Adrenal gland (tissue), 9 donors: ENCODE measurements at regions not wholly inside any gene's neighbourhood (a gene's known extent, or its start where the extent isn't known, plus 50 kb on each side); places are given as distances from the start of the nearest gene placed in this dataset.

Source experiments
- DNase-seq, 7 donors: peaks; one replicate each; pipeline ENCODE4 v3.0.0-alpha.2; 2019 to 2020
- H3K27ac ChIP-seq, 5 donors: fragments of 200-600 bp; sonication (generic) in 4 of 5; 1 replicate in 3 of 5; 2 replicates in 2 of 5; pipeline versions ENCODE4 v1.5.1 to v1.8.0; 2016 to 2020; ENCODE audit warnings: mild to moderate bottlenecking in 1 of 5
- H3K27me3 ChIP-seq: fragments of 200-600 bp; 2 replicates; pipeline ENCODE4 v1.8.0; 2021
- H3K36me3 ChIP-seq, 2 donors: fragments of 200-600 bp; replicated peaks in 1 of 2; 1 replicate in 1 of 2; 2 replicates in 1 of 2; pipeline versions ENCODE4 v1.5.1 to v1.8.0; 2018 to 2022
- H3K4me1 ChIP-seq, 2 donors: fragments of 200-600 bp; replicated peaks in 1 of 2; 1 replicate in 1 of 2; 2 replicates in 1 of 2; pipeline versions ENCODE4 v1.5.1 to v1.8.0; 2018 to 2021
- H3K4me3 ChIP-seq, 4 donors: fragments of 200-600 bp; sonication (generic) in 3 of 4; one replicate each; pipeline ENCODE4 v1.5.1; 2016 to 2018
- H3K9me3 ChIP-seq, 3 donors: fragments of 200-600 bp; sonication (generic) in 1 of 3; replicated peaks in 1 of 3; 1 replicate in 2 of 3; 2 replicates in 1 of 3; pipeline versions ENCODE4 v1.5.1 to v1.8.0; 2016 to 2021
- CTCF ChIP-seq, 6 experiments: fragments of 450-650 bp in 4 of 6; fragments of 200-600 bp in 2 of 6; sonication (generic) in 1 of 6; IDR thresholded peaks; 1 replicate in 5 of 6; 2 replicates in 1 of 6; pipeline versions ENCODE4 v1.5.1 to v1.8.0; 2016 to 2021; ENCODE audit warnings: antibody characterized with exemption in 6 of 6, mild to moderate bottlenecking in 2 of 6, moderate library complexity in 1 of 6
- POLR2A ChIP-seq, 2 donors: fragments of 450-650 bp; IDR thresholded peaks; one replicate each; pipeline ENCODE4 v1.6.1; 2017; ENCODE audit warnings: antibody characterized with exemption in 2 of 2, mild to moderate bottlenecking in 2 of 2, moderate library complexity in 1 of 2
- WGBS, 4 donors: extraction: QIAGEN DNeasy Blood & Tissue Kit in 2 of 4; methylation state at CpG; one replicate each; pipeline versions ENCODE4 v1.1.5 to v1.1.7; 2013 to 2017; 5-methylcytosine and 5-hydroxymethylcytosine counted together
- intact Hi-C, 2 donors: fragments of 100-400 bp; cut with DNase I; formaldehyde crosslinking; loops; one replicate each; pipeline versions ENCODE4 v1.14.1 to v1.15.0; 2022 to 2023
- donor health status: healthy with polysubstance abuse.
- donor health status: Bipolar disorder and iron deficiency.
- donor health status: DM: yes; HTN: yes; CAD: no.
- donor health status: DM: no; HTN: no; CAD: no.
- donor health status: DM: no; HTN: no; CAD: no.

GRCh38 chr7:73974948-73975926 is 52.7 kb upstream of the ELN start:
- TF ChIP-seq CTCF (IDR thresholded peaks at IDR 0.05) = no peak
- TF ChIP-seq POLR2A (IDR thresholded peaks at IDR 0.05) = no peak
- Histone ChIP-seq H3K4me1 (no peaks in the 10 kb centered on the region), H3K9me3 (no peaks in the 10 kb centered on the region), H3K27ac (no peak overlapping the region), H3K27me3 (no peaks in the 10 kb centered on the region), H3K36me3 (no peaks in the 10 kb centered on the region), H3K4me3 (no peak overlapping the region)
- intact Hi-C loops = no loop called here
- DNase-seq = no peak
- WGBS, 4 donors = 67 to 84% (median 81%) methylated on average over 29 to 30 of the region's 30 CpGs

- WGBS, 4 donors = 64 to 72% (median 72%) methylated on average over 13 to 24 of the region's 24 CpGs
- Histone ChIP-seq H3K27ac (no peak overlapping the region), H3K27me3 (no peaks in the 10 kb centered on the region), H3K9me3 (no peaks in the 10 kb centered on the region), H3K4me3 (no peak overlapping the region), H3K4me1 (no peaks in the 10 kb centered on the region), H3K36me3 (no peaks in the 10 kb centered on the region)
- TF ChIP-seq POLR2A (IDR thresholded peaks at IDR 0.05) (no peak), CTCF (IDR thresholded peaks at IDR 0.05) (no peak)
- intact Hi-C loops = no loop called here
- DNase-seq = peak in 1 of 7 donors; percentile 12
Observed at GRCh38 chr7:73976761-73977618, 51.0 kb upstream of the ELN start.

DNA sequence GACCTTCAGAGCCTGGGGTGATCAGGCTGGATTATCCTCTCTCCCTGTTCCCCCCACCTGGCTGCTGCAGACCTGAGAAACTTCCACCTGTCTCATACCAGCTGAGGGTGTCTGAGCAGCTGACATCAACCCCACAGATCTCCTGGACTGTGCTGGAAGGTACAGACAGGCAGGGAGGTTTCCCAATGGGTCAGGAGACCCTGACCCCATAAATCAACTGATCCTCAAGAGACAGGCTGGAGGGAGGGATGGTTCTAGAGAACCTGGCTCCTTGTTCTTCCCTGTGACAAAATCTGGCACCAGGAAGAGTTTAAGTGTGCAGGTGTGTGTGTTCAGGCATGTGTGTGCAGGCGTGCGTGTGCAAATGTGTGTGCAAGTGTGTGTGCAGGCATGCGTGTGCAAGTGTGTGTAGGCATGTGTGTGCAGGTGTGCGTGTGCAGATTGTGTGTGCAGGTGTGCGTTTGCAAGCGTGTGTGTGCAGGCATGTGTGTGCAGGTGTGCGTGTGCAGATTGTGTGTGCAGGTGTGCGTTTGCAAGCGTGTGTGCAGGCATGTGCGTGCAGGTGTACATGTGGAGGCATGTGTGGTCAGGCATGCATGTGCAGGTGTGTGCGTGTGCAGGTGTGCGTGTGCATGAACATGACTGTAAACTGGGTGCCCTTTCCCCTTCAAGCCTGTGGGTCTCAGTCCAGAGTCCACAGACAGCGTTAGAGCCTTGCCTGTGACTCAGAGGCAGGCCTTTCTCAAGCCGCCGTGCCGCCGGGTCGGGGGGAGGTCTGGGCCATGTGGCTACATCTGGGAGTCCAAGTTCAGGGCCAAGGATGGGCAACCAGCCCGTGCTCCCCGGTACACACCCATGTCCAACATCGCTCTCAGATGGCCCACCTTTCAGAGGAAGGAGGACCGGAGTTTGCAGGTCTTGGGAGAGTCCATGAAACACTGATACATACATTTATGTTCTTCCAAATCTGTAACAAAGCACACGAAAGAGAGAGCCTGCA is 50.1 kb upstream of the ELN start:
- Histone ChIP-seq H3K9me3 (no peaks in the 10 kb centered on the region), H3K4me3 (no peak overlapping the region), H3K36me3 (no peaks in the 10 kb centered on the region), H3K27me3 (no peaks in the 10 kb centered on the region), H3K4me1 (no peaks in the 10 kb centered on the region), H3K27ac (no peak overlapping the region)
- peak in 1 of 7 donors; percentile 5 for DNase-seq
- intact Hi-C loops = no loop called here
- TF ChIP-seq CTCF (IDR thresholded peaks at IDR 0.05) (no peak), POLR2A (IDR thresholded peaks at IDR 0.05) (no peak)
- 72 to 84% (median 82%) methylated on average over 23 of the region's 23 CpGs for WGBS, 4 donors
